IPS DF 19.7 (cell line): ENCODE measurements at regions not wholly inside any gene's neighbourhood (a gene's known extent, or its start where the extent isn't known, plus 50 kb on each side); places are given as distances from the start of the nearest gene placed in this dataset.

Experiments
- DNase-seq: peaks from one replicate; pipeline ENCODE4 v3.0.0-alpha.2; 2013; ENCODE audit warnings: low read depth, low spot score

DNA sequence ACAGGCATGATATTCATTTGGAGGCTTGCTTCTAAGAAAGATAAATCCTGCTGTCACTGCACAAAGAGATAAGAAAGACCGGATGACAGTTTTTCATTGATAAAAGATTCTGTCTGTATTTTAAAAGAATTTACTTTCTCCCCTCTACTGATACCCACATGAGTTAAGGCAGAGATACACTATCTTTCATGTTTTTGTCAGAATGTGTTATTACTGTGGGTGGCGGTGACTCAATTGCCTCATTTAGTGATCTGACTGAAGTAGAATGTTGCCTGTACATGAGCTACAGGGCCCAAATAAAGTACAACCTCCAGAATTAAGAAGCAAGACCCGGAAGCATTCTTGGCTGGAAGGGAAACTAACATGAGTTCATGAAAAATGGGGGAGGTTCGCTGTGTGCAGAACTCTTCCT lies 480.0 kb downstream of the SLC4A3 start:
- DNase-seq, result no peak

DNA sequence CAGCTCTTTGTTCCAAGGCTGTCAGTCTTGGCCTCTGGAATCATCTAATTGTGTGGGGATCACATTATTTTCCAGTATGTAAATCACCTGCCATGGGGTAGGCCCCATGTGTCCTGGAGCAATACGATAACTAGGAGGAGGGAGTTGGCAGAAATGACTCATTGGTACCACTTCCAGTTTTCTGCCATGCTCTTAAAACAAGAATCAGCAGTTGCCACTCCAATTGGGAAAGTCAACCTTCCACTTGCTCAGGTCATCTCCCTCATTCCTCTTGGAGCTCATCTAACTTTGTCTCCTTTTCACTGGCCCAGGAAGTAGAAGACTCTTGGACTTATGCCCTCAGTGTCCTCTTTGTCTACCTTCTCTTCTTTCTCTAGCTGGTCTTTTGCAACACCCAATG lies 487.0 kb downstream of the SLC4A3 start:
- no peak for DNase-seq

DNA sequence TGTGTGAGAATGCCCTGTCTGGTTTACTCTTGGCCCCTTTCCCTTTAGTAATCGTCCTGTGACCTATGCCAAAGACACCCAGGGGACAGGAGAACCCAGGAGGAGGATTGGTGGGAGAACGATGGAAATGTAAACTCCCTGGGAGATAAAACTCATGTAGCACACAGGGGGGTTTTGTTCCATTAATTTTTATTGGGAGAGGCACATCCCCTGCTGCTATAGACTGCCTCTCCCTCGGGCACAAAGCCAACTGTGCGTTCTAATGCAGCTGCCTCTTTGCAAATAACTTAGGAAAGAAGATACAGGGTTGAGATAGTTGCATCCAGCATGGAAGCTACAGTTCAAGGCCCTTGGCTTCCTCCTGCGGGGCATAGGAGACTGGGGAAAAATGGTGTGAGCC lies 489.6 kb downstream of the SLC4A3 start:
- DNase-seq, result no peak

DNA sequence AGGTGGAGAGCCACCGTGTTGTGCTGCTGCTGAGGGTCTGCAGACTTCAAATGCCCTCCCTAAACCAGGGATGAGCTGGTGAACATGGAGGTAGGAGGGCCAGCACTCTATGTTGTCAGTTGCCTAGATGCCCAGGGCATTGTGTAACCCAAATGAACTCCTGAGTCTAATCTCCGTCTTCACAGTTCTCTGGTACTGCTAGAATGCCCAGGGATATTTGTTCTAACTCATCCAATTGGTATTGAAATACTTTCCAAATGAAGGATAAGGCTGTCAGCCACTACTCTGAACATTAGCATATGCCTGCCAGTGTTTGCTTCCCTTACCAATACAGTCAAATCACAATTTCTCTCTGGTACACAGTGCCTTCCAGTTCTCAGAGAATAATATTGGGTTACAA lies 492.6 kb downstream of the SLC4A3 start:
- DNase-seq, result no peak

DNA sequence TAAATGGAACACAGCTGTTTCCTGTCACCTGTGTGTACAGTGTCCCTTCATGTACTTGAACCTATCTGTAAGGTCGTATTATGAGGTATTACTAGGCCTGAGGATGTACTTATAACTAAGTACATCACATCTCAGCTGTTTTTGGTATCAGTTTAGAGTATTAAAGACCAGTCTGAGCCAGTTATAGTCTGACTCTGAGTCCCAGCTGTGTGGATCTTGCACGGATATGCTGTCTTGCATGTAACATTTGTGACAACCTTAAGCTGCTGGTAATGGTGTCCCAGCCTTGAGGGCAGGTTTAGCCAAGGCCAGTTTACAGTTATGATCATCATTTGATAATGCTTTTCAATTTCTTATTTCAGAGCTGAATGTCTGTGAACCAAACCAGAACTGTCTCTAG lies 496.3 kb downstream of the SLC4A3 start:
- no peak for DNase-seq

DNA sequence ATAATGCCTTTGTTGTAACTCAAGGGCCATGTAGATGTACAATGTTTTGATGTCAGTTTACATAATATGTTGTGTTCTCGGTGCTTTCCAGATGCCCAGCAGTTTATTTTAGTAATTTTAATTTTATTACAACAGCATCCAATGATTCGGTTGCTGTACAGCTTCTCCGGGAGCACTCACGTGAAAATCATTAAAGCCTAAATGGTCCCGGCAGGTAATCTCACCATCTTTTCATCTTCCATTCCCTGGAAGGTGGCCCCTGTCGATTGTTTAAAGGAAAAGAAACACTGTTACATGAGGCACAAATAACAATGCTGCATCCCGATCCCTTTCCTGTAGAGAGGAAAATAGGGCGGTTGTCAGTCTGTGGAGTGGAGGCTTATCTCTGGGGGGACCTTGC lies 498.1 kb downstream of the SLC4A3 start:
- no peak for DNase-seq

DNA sequence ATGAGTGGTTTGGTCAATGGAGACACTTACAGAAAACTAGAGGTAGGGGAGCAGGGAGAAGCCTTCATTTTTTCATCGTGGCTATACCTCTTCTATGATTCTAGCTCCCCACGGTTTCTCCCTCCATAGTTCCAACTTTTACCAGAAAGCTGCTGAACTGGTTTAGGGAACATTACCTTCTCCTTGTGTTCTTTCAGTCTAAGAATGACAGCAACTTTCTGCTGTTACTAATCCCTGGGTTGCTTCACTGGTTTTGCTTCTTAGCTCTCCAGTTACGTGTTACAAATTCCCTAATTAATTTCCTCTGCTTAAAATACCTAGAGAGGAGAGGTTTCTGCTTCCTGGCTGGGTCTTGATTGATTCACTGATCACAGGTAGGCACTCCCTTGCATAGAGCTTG lies 499.9 kb downstream of the SLC4A3 start:
- DNase-seq, result no peak

DNA sequence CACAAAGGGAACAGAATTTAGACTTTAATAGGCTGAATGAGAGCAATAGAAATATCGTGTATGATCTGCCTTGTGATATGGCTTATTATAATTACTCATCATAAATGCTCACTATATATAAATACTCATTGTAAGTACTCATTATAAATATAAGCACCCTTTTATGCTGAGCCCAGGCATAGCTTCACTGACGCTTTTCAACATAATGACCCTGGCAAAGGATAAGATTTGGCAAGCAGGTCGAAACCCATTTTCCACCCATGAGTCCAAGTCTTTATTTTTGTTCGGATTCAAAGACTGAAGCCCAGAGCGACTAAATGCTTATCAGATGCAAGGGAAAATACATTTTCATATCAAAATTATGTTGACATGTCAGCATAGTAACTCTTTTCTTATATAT lies 500.4 kb downstream of the SLC4A3 start:
- no peak for DNase-seq

DNA sequence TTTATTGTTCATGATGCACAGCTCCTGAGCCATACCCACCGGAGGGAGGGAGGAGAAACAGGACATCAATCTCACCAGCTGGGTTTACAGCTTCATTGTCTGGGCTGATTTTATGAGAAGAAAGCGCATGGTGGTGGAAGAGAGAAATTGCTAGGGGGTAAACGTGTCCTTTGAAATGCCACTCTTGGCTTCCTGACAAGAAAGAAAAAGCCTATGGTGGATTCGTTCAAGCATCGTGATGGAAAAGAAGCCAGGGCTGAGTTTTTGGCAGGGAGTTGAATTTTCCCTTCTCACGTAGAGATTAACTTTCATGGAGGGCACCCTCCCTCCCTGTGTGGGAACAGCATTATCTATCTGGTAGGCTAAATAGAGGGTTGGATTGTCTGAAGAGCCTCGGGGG lies 502.0 kb downstream of the SLC4A3 start:
- DNase-seq, result no peak

DNA sequence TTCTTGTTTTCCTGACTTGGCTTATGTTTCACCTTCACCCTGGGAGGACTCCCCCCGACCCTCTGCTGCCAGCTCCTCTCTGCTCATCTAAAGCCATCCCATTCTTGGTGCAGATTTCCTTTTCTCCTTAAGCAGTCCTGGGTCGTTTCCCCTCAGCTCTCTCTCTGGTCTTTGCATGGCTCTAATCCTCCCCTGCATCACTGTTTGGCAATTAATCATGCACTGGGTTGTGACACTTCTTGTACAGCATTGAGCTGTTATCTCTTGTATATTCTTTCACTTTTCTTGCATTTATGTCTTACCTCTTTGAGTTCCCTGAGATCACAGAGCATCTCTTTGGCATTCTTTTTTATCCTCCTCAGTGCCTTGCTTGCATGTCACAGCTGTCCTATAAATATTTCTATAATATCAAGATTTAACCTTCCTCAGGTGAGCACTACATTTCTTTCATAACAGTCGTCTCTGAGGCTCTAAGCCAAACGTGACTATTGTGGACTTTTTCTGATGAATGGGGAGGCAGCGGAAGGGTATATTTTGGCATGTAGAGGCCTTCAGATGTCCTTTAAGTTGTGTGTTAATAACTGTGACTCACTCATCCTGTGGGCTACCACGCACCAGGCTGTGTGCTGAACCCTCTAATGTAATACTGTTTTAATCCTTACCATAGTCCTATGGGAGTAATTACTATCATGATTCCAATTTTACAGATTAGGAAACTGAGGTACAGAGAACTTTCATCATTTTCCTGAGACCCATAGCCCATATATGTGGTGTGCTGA lies 507.5 kb downstream of the SLC4A3 start:
- DNase-seq, result no peak

DNA sequence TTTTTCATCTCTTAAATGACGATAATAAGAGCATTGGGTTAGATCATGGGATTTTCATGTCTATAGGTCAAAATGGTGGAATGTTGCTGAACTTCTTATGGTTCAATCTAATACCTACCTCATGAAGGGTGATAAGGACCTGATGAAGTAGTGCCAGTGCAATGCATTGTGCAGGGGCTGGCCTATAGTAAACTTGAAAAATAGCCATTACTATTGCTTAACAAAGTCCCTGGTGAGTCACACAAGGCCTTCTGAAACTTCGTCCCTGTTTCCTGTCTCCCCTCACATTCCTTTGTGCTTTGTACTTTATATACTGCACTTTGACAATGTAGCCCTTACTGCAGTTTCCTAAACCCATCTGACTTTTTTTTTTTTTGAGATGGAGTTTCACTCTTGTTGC lies 515.9 kb downstream of the SLC4A3 start:
- no peak for DNase-seq

DNA sequence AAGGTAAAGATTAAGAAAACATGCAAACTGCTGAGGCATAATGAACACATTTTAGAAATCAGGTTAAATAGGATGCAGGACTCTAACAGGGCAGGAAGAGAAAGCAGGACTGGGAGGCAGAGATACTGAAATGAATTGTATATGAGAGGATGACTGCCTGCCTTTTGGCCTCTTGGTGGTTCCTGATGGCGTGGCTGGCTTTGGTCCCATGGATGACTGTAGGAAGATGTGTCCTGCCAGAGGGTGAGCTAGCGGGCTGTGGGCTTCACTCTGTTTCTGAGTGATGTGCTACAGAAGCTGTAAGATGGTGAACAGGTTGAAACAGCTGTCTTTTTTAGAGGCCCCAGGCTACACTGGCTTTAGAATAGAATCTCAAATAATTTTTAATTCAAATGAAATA lies 517.0 kb downstream of the SLC4A3 start:
- no peak for DNase-seq

DNA sequence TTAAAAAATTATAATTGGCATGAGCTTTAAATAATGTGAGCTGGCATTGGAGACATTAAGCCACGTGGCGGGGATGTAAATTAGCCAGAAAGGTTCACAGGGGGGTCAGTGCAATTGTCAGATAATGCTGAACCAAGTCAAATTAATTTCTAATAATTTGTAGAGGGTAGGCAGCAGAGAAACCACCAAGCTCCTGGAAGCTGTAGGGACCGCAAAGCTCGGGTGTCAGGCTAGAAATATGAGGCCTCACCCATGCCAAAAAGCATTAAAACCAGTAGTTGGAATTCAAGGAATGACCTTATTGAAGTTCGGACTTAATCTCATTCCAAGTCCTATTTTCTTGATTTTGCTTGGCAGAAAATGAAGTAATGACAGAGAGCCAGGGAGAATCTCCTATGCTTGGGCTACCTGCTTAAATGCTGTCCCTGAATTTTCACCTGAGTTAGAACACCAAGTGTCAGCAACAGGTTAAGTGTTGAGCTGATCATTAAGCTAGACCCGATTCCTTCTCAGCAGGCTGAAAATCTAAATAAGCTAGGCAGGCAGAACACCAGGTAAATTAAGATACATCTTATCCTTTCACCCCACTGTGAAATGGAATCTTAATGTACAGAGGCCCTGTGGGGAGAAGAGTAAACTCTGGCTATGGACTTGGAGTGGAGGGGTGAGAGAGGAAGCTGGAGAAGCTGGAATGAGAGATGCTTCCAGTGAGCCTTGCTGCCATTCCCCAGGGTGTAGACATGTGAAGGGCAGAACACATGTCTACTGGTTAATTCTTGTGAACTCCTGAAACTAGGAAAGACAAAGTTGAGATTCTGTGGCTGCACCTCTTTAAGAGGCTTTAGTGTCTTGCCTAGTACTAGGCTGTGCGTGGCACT lies 520.0 kb downstream of the SLC4A3 start:
- DNase-seq, result no peak

DNA sequence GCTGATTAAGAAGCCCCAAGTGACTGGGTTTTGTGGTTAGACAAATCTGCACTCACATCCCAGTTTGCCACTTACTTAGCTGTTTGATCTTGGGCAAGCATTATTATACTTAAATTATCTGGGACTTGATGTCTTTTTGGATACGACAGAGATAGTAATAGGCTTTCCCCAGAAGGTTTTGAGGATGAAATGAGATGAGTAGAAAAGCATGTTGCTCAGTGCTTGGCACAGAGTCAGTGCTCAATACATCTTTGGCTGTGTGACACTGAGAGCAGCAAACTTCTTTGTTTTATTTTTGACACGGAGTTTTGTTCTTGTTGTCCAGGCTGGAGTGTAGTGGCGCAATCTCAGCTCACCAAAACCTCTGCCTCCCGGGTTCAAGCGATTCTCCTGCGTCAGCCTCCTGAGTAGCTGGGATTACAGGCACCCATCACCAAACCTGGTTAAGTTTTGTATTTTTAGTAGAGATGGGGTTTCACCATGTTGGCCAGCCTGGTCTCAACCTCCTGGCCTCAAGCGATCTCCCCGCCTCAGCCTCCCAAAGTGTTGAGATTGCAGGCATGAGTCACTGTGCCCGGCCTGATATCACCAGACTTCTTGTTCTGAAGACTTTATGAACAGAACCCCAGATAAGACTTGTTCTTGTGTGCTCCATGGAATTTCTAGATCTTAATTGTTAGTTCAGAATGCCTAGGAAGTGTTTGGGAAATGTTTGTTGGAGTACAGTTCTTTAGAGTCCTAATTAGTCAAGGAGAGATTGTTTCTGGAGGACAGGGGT lies 521.2 kb downstream of the SLC4A3 start:
- no peak for DNase-seq

DNA sequence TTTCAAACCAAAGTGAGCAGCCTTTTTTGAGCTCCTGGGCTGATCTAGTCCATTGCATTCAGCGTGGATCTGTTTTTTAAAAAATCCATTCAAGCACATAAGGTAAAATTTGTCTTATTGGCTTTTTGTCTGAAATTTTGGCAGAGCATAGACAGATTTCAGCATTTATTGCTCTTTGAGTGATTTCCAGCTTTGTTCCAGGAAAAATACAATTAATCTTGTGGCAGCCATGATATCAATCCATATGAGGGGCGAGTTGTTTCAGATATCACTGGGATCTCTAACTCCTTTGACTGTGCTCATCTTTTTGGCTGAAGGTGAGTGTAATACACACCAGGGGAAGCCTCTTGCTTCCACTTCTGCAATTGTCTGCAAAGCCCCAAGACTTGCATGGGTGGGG lies 523.9 kb downstream of the SLC4A3 start:
- no peak for DNase-seq

DNA sequence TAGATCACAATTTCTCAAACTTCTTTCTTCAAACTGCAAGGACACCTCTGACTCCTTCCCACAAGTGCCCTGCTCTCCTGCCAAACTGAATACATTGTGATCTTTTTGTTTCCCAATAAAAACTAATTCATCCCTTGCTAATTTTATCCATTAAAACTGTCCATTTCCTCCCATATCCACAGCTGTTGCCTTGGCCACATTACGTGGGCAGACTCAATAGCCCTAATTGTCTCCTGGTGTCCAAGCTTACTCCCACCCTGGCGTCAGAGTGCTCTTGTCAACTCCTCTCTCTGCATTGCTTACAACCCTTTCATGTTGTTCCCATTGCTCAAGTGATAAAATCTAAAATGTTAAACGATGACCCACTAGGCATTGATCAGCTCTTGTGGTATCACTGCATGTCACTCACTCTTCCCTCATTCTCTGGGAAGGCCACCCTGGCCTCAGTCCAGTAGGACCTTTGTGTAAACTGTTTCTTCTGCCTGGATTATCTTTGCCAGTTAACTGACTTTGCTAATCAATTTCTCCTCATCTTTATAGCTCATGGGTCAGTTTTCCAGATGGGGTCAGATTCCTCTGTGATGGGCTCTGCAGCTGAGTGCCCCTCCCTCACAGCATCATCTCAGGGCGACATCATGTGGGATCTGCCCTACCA lies 525.0 kb downstream of the SLC4A3 start:
- DNase-seq, result no peak

DNA sequence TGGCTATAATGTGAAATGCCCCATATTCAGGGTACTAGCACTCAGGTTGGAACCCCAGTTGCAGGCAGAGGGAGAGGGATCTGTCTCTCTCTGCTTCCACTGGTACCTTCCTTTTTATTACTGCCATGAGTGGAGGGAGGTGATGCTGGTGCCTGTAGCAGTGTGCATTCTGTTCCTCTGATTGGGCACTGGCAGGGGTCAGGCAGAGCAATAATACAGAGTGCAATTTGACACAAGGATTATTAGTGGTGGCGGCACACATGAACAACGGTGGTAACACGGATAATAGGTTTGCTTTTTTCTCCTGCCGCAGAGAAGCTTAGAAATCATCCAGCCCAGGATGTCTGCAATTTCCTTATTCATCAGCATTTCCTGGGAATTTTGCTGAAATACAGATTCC lies 525.7 kb downstream of the SLC4A3 start:
- DNase-seq, result no peak

DNA sequence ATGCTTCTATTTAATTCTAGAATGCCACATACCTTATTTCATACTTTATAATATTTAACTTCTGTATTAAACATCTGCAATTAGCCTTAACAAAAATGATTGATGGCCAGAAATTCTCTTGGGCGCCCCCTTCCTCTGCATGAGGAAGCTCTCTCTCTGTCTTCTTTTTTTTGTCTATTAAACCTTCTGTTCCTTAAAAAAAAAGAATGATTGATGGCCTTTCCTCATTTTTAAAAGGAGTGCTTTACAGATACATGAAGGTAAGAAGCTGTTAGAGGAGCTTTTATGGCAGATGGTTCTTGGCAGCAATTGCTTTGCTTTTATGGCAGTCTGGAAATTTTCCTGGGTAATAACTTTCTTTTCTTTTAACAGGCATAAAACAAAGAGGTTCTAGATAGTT lies 526.9 kb downstream of the SLC4A3 start:
- no peak for DNase-seq

DNA sequence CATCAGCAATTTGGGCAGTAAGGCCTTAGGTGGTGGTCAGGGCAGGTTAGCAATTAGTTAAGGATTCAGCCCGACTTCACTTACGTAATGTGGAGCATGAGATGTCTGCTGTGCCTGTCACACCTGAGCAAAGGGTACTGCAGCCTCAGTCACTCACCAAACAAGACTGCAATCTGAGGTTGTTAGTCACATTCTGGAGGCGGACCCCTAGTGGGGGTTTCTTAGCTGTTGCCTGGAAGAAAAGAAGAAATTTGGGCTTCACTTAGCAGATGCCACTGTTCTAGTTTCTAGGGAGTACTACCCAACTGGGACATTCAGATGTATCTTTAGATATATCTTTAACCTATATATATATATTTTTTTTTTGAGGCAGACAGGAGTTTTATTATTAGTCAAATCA lies 529.9 kb downstream of the SLC4A3 start:
- DNase-seq, result no peak

DNA sequence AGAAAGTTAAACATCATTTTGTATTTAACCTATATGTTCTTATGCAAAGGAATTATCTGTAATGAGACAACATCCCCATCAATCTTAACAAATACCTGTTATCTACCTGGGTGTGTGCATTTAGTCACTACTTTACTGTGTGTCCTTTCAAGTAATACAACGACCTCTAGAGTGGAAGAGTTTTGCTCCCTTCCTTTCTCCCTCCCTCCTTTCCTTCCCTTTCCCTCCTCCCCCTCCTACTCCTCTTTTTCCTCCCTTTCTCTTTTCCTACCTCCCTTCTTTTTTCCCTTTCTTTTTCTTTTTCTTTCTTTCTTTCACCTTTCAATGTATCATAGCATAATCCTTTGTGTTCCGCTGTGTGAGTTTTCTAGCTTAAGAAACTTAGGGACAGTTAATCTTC lies 532.3 kb downstream of the SLC4A3 start:
- DNase-seq, result no peak

DNA sequence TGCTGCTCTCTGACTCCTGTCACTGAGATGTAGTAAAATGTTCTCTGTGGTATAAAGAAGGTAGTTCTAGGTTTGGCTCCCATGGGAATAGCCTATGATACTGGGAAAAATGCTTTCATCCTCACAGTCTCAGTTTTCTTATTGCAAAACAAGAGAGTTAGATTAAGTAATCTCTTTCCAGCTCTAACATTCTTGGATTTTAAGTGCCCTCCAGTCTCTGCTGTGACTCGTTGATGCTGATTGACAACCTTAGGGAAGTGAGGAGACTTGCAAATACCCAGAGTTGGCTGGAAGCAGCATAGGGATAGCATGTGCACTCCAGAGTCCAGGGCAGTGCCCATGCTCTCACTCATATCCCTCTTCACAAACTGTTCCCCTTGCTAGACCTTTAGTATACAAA lies 534.9 kb downstream of the SLC4A3 start:
- DNase-seq, result no peak

DNA sequence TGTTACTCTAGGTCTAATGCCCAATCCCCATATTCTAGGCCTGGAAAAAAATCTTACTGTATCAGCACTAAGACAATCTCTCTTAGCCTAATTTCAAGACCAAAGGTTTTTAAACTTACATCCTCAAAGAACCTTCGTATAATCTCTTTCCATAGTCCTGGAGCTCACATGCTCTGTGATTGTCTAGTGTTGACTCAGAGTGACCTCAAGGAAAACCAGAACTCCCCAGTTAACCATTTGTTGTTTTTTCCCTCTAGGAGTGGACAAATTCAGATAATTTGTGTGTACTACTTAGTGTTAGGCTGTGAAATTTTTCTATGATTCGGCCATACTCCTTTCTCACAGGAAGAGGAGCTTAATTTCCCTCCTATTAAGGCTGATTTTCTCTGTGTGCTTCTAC lies 536.1 kb downstream of the SLC4A3 start:
- no peak for DNase-seq
